ENCODE measurements at regions not wholly inside any gene's neighbourhood (a gene's known extent, or its start where the extent isn't known, plus 50 kb on each side); places are given as distances from the start of the nearest gene placed in this dataset.

GRCh38 chr4:178309890-178310289 lies 867.7 kb upstream of the AGA start:
- no peak for DNase-seq (ENCODE audit: low read depth)
- TF ChIP-seq CTCF (IDR thresholded peaks at IDR 0.05; ENCODE audit: control insufficient read depth, extremely low read depth, insufficient read depth) = no peak

GRCh38 chr4:178311997-178312396 lies 869.8 kb upstream of the AGA start:
- H3K4me3 ChIP-seq (ENCODE audit: low read depth, low read length) = no peak overlapping the region
- TF ChIP-seq CTCF (IDR thresholded peaks at IDR 0.05; ENCODE audit: control insufficient read depth, extremely low read depth, insufficient read depth) = no peak
- DNase-seq (ENCODE audit: low read depth) = no peak

More at GRCh38 chr4:178309890-178310289, 867.7 kb upstream of the AGA start:
- no peak overlapping the region for H3K4me3 ChIP-seq (ENCODE audit: low read depth, low read length)

DNA sequence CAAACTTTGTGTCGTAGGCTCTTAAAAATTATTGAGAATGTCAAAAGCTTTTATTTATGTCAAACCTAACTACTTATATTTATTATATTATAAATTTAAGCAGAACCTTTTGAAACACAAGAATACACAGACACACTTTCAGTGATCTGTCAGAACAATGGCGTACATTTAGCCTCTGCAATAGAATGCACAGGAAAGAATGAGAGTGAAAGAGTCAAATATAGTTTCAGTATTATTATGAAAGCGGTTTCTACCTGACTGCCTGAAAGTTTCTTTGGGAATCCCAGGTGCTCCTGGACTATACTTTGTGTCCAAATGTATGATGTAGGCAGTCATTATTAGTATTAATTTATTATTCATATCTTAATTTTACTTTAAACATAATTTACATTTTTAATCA lies 872.0 kb upstream of the AGA start:
- H3K4me3 ChIP-seq (ENCODE audit: low read depth, low read length) = no peak overlapping the region
- no peak for TF ChIP-seq CTCF (IDR thresholded peaks at IDR 0.05; ENCODE audit: control insufficient read depth, extremely low read depth, insufficient read depth)
- DNase-seq (ENCODE audit: low read depth) = no peak

DNA sequence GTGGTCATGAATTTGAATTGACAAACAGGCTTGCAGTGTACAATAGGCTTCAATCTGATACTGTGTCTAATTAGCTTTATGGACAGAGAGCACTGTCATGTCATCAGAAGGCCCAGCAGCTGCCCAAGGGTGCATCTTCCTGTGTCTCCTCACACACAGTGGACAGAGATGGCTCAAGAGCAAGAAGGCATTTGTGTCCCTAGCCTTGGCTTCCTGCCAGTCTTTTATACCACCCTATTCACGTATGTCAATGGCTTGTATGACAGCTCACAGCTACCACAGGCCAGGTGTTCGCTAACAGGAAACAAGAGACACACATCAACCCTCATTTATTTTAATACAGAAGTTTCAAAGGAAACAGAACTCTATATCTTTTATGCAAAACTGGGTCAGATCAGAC lies 874.0 kb upstream of the AGA start:
- DNase-seq (ENCODE audit: low read depth) = no peak
- TF ChIP-seq CTCF (IDR thresholded peaks at IDR 0.05; ENCODE audit: control insufficient read depth, extremely low read depth, insufficient read depth) = no peak
- H3K4me3 ChIP-seq (ENCODE audit: low read depth, low read length) = no peak overlapping the region

- DNase-seq (ENCODE audit: low read depth) = no peak
- TF ChIP-seq CTCF (IDR thresholded peaks at IDR 0.05; ENCODE audit: control insufficient read depth, extremely low read depth, insufficient read depth) = no peak
- no peak overlapping the region for H3K4me3 ChIP-seq (ENCODE audit: low read depth, low read length)
These were observed 877.8 kb upstream of the AGA start for GRCh38 chr4:178320003-178320402.

DNA sequence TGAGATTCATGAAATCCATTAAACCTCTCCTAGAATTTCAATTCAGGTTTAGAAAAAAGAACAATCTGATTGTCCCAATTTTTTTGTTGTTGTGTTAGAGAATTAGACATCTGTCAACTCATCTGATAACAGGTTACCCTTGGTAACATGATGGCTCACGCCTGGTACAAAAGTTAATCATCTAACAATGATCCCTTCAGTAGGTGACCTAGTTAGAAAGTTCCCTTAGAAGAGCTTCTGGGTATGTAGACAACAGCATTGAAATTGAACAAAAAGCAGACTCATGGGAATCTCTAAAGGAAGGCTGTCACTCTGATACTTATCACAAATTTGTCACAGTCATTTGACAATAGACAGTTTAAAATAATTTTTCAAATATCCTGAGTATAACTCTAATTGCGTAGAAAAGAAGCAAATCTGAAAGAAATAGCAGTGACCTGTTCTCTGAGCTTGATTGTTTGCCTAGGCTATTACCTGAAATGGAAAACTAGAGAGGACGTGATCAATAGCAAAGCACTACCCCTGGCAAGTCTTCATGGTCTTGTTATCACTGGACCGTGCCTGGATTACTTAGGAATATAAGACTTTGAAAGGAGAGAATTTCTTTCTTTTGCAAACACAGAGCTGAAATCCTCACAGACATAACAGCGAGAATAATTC lies 880.4 kb upstream of the AGA start:
- DNase-seq (ENCODE audit: low read depth) = no peak
- no peak overlapping the region for H3K4me3 ChIP-seq (ENCODE audit: low read depth, low read length)
- no peak for TF ChIP-seq CTCF (IDR thresholded peaks at IDR 0.05; ENCODE audit: control insufficient read depth, extremely low read depth, insufficient read depth)

DNA sequence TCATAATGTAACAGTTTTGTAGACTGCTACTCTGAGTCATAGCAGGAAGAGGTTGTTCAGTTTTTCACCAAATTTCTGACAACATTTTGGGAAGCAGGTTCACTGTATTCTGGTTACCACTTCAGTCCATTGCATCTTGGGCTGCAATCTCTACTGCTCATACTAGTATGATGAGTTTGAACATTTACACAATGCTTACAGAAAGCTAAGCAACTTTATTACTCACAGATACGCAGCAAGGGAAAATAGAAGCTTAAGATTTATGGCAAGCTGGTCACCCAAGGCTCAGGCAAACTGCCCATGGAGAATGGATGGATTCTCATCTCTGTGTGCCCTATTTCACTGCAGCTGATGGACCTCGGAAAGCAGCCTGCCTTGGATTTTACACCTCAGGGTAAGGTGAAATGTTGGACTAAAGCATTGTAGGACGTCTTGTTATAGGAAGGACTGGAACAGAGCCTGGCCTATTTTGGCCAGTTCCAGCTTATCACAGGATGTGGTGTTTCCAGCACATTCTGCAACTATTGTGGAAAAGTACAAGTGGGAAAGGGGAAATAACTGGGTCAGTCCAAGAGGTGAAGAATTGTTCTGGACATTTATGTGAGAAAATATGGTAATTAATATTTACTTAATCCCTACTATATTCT lies 887.1 kb upstream of the AGA start:
- H3K4me3 ChIP-seq (ENCODE audit: low read depth, low read length) = no peak overlapping the region
- no peak for TF ChIP-seq CTCF (IDR thresholded peaks at IDR 0.05; ENCODE audit: control insufficient read depth, extremely low read depth, insufficient read depth)
- DNase-seq (ENCODE audit: low read depth) = no peak

All from LNCaP clone FGC (cell line).